Ovary (tissue), 7 donors: ENCODE measurements at regions not wholly inside any gene's neighbourhood (a gene's known extent, or its start where the extent isn't known, plus 50 kb on each side); places are given as distances from the start of the nearest gene placed in this dataset.

ENCODE experiments used
- DNase-seq, 5 donors: peaks; one replicate each; pipeline ENCODE4 v3.0.0-alpha.2; 2019 to 2020
- H3K27ac ChIP-seq, 2 donors: fragments of 200-600 bp; one replicate each; pipeline versions ENCODE4 v1.5.1 to v1.8.0; 2019 to 2022
- H3K27me3 ChIP-seq: fragments of 200-600 bp; one replicate; pipeline ENCODE4 v1.8.0; 2022
- H3K36me3 ChIP-seq: fragments of 200-600 bp; sonication (generic); one replicate; pipeline ENCODE4 v1.5.1; 2019
- H3K4me1 ChIP-seq: one replicate; pipeline ENCODE4 v1.8.1; 2013; ENCODE audit warnings: mild to moderate bottlenecking, moderate library complexity; ENCODE audit not compliant: insufficient read depth
- H3K4me3 ChIP-seq: fragments of 200-600 bp; sonication (generic); one replicate; pipeline ENCODE4 v1.5.1; 2017
- H3K9me3 ChIP-seq, 2 donors: fragments of 200-600 bp in 1 of 2; sonication (generic) in 1 of 2; one replicate each; pipeline versions ENCODE4 v1.5.1 to v1.8.1; 2013 to 2019; ENCODE audit warnings: mild to moderate bottlenecking in 1 of 2, moderate library complexity in 1 of 2
- CTCF ChIP-seq, 3 donors: fragments of 450-650 bp in 2 of 3; fragments of 200-600 bp in 1 of 3; IDR thresholded peaks; one replicate each; pipeline versions ENCODE4 v1.5.1 to v1.8.0; 2016 to 2022; ENCODE audit warnings: antibody characterized with exemption in 3 of 3, mild to moderate bottlenecking in 1 of 3
- EP300 ChIP-seq: sonication (generic); formaldehyde crosslinking; IDR thresholded peaks from one replicate; pipeline ENCODE4 v1.6.1; 2017; ENCODE audit warnings: antibody characterized with exemption
- POLR2A ChIP-seq: fragments of 450-650 bp; IDR thresholded peaks from one replicate; pipeline ENCODE4 v1.6.1; 2017; ENCODE audit warnings: antibody characterized with exemption, mild to moderate bottlenecking, moderate library complexity
- WGBS, 3 donors: extraction: QIAGEN DNeasy Blood & Tissue Kit in 1 of 3; methylation state at CpG; one replicate each; pipeline versions ENCODE4 v1.1.5 to v1.1.7; 2013 to 2017; 5-methylcytosine and 5-hydroxymethylcytosine counted together
- intact Hi-C, 4 donors: fragments of 100-400 bp; cut with DNase I; formaldehyde crosslinking; loops; one replicate each; pipeline versions ENCODE4 v1.11.0 to v1.15.1; 2022 to 2023
- donor health status: DM: no; HTN: no; CAD: no; lungs with moderate emphysema.
- donor health status: DM: no; HTN: no; CAD: no.
- donor health status: Bipolar disorder and iron deficiency.
- donor health status: DM: no; HTN: no; CAD: no.
- donor health status: DM: yes; HTN: yes; CAD: no.

GRCh38 chr5:125639858-125640257 is 783.4 kb upstream of the GRAMD2B start:
- whole genome bisulfite sequencing, 3 donors = 91 to 92% (median 91%) methylated on average over 2 of the region's 2 CpGs
- H3K36me3 ChIP-seq = no peaks in the 10 kb centered on the region
- H3K27me3 ChIP-seq = no peaks in the 10 kb centered on the region
- no peak overlapping the region for H3K4me3 ChIP-seq
- TF ChIP-seq CTCF (IDR thresholded peaks at IDR 0.05) = no peak
- H3K4me1 ChIP-seq = no peaks in the 10 kb centered on the region
- H3K9me3 ChIP-seq = peaks cover 0 to 3% of the 10 kb centered on the region in 2 donors
- intact Hi-C loops = no loop called here
- H3K27ac ChIP-seq = no peak overlapping the region
- DNase-seq = no peak

GRCh38 chr5:125652761-125653160 is 770.4 kb upstream of the GRAMD2B start:
- Histone ChIP-seq H3K27ac (no peak overlapping the region), H3K4me1 (no peaks in the 10 kb centered on the region), H3K9me3 (no peaks in the 10 kb centered on the region), H3K36me3 (no peaks in the 10 kb centered on the region), H3K4me3 (no peak overlapping the region), H3K27me3 (no peaks in the 10 kb centered on the region)
- WGBS, 3 donors = 96 to 99% (median 97%) methylated on average over 2 of the region's 2 CpGs
- DNase-seq = no peak
- TF ChIP-seq POLR2A = no peak
- TF ChIP-seq CTCF (IDR thresholded peaks at IDR 0.05) = no peak
- no peak for TF ChIP-seq EP300
- intact Hi-C loops = no loop called here

DNA sequence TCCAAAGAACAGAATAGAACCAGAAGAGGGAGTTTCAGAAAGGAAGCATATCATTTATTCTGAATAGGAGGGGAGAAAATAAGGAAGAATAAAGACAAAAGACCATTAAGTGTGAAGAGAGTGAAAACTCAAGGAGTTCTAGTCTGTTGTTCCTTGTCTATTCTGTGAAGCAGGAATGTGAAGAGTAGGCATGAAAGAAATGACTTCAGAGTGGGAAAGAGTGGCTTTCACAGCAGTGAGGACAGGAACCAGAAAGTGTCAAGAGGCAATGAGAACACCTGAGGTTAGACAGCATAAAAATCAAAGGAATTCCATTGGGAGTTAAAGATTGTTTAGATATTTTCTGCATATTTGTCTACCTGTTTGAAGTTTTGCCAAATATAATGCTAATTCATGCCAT is 768.8 kb upstream of the GRAMD2B start:
- Histone ChIP-seq H3K4me3 (no peak overlapping the region), H3K9me3 (no peaks in the 10 kb centered on the region), H3K4me1 (peaks cover 2% of the 10 kb centered on the region), H3K36me3 (no peaks in the 10 kb centered on the region), H3K27ac (no peak overlapping the region), H3K27me3 (no peaks in the 10 kb centered on the region)
- no peak for TF ChIP-seq POLR2A
- TF ChIP-seq EP300 = no peak
- no peak for TF ChIP-seq CTCF (IDR thresholded peaks at IDR 0.05)
- DNase-seq = no peak
- intact Hi-C loops = no loop called here

DNA sequence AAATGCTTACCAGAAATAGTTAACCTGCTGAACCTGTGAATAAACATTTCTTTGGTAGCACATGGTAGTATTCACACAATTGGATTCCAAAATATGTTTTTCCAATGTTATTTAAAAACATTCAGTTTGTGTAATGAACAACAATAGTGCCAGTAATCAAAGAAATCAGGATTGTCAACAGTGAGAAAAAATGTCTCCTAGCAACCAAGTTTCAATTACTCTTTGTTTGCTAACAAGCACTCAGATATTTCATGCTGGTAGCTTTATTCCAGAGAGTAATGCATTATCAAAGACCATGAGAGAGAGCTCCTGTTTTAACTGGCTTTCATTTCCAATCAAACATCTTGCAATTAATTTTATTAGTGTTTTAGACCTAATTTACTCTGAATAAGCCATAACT is 768.1 kb upstream of the GRAMD2B start:
- intact Hi-C loops = no loop called here
- Histone ChIP-seq H3K27ac (no peak overlapping the region), H3K27me3 (no peaks in the 10 kb centered on the region), H3K36me3 (no peaks in the 10 kb centered on the region), H3K4me1 (peaks cover 2% of the 10 kb centered on the region), H3K4me3 (no peak overlapping the region), H3K9me3 (no peaks in the 10 kb centered on the region)
- no peak for DNase-seq
- TF ChIP-seq POLR2A = no peak
- TF ChIP-seq CTCF (IDR thresholded peaks at IDR 0.05) = no peak
- TF ChIP-seq EP300 = no peak

GRCh38 chr5:125657936-125658335 is 765.3 kb upstream of the GRAMD2B start:
- Histone ChIP-seq H3K9me3 (no peaks in the 10 kb centered on the region), H3K36me3 (no peaks in the 10 kb centered on the region), H3K4me3 (no peak overlapping the region), H3K4me1 (peaks cover 3% of the 10 kb centered on the region), H3K27ac (no peak overlapping the region), H3K27me3 (no peaks in the 10 kb centered on the region)
- no peak for TF ChIP-seq EP300
- no peak for TF ChIP-seq POLR2A
- TF ChIP-seq CTCF (IDR thresholded peaks at IDR 0.05) = no peak
- intact Hi-C loops = no loop called here
- WGBS, 3 donors = 86 to 95% (median 87%) methylated on average over 2 of the region's 2 CpGs
- DNase-seq = no peak
